ENCODE measurements at regions not wholly inside any gene's neighbourhood (a gene's known extent, or its start where the extent isn't known, plus 50 kb on each side); places are given as distances from the start of the nearest gene placed in this dataset.
"Not testable (repeated sequence)": the region's sequence is repeated elsewhere in the genome, so short reads cannot be mapped to it uniquely, and the experiment has no call there.

DNA sequence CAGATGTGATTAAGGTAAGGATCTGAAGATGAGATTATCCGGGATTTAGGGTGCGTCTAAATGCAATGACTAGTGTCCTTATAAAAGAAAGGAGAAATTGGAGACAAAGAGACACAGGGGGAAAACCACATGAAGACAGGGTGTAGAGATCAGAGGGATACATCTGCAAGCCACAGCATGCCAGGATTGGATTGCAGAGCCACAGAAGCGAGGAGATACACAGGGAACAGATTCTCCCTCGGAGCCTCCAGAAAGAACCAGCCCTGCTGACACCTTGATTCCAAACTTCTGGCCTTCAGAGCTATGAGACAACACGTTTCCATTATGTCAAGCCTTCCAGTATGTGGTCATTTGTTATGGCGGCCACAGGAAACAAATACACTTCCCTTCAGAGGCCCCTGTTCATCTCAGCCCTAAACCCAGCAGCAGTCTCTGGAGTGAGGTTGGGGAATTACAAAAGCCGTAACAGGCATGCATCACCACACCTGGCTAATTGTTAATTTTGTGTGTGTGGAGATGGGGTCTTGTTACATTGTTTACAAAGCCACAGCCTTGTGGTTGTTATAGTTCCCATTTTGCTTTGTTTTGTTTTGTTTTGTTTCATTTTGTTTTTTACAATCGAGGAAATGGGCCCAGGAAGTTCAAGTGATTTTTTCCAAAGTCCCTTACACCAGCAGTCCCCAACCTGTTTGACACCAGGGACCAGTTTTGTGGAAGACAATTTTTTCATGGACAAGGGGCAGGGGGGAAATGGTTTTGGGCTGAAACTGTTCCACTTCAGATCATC, 51.6 kb upstream of the LYRM9 start:
- DNase-seq (ENCODE audit: low read depth, low spot score): no peak

DNA sequence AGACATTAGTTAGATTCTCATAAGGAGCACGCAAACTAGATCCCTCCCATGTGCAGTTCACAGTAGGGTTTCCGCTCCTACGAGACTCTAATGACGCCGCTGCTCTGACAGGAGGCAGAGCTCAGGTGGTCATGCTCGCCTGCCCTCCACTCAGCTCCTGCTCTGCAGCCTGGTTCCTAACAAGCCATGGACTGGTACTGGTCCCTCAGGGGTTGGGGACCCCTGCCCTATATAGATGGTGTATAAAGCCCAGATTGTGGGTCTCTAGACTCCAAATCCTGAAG, 52.1 kb upstream of the LYRM9 start:
- DNase-seq (ENCODE audit: low read depth, low spot score): no peak

DNA sequence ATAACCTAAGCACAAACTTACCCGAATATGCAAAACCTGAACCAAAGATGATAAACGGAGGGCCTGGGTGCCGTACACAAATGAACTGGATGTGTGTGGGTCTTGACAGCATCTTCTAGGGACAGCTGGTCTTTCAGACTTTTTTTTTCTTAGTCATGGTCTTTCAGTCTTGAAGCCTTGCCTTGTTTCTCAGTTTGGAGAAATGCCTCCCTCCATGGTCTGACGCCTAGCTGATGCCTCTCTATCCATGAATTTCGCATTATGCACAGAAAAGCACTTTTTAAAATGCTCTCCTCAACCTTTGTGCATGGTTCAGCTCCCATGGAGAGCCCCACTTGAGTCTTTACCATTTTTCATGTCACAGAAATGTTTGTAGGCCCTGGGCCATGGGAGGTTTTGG, 52.8 kb upstream of the LYRM9 start:
- no peak for DNase-seq (ENCODE audit: low read depth, low spot score)

DNA sequence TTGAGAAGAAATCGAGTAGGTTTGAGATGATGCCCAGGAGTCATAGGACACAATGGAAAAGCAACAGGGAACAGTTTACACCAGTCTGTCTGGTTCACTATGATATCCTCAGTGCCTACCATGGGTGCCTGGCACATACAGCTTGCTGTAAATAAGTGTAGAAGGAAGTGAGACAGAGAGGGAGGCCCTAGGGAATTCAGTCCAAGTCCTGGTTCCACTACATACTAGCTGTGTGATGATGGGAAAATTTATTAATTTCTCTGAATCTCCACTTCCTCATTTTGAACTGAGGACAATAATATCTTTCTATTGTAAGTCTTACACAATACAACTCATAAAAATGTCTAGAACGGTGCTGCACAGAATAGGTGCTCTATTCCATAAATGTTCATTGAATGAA, 53.3 kb upstream of the LYRM9 start:
- DNase-seq (ENCODE audit: low read depth, low spot score): no peak

DNA sequence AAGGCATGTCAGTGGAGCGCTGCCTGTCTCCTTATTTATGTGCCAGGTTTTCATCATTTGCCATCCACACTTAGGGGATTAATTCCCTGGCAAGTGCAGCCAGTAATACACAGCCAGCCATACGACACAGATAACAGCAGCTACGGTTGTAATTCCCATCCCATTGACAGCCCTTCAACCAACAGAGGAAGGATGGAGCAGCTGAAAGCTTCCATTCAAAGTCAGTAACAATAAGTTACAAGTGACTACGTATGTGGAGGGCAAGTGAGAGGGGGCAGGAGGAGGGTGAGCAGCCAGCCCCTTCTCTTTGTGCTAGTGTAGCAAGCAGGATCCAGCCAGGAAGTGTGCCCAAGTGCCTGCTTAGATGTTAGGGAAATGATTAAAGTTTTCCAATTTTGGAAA, 53.8 kb upstream of the LYRM9 start:
- DNase-seq (ENCODE audit: low read depth, low spot score): no peak

DNA sequence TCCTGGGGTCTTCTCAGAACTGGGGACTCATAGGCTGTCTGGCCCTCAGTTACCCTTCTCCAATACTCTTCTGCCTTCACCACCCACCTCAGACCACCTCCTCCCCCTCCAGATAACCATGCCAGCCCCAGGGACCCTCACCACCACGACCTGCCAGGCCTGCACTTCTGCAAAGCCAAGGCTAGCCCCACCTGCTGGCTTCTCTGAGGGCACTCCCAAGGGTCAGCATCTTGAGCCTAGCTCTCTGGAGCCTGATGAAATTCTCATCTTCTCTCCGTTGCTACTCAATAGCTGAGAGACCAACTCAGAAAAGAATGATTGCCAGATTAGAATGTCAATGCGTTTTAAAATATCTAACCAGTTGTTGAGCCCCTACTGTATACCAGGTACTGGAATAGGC, 56.1 kb upstream of the LYRM9 start:
- no peak for DNase-seq (ENCODE audit: low read depth, low spot score)

DNA sequence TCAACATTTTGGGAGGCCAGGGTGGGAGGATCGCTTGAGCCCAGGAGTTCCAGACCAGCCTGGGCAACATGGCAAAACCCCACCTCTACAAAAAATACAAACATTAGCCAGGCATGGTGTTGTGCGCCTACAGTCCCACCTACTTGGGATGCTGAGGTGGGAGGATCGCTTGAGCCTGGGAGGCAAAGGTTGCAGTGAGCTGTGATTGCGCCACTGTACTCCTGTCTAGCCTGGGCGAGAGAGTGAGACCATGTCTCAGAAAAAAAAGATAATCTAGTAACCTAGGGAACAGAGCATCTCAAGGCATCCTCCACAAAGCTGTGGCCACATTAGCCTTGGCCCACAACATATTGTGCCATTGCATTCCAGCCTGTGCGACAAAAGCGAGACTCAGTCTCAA, 57.1 kb upstream of the LYRM9 start:
- DNase-seq (ENCODE audit: low read depth, low spot score): not testable (repeated sequence)

DNA sequence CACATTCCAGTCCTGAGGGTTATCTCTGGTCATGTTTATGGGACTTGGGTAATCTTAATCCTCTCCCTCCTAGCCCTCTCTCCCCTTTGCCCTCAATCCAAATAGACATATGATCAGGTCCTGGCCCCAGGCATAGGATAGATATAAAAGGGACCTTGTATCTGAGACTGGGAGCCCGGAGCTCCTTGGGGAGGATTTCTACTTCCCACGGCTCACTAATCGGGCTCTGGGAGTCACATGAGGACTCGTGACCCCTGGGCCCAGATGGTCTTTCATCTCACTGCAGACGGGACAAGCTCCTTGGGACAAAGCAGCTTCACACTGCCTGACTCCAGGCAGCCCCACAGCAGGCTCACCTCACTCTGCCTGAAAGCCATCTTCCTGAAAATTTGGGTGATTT, 57.8 kb upstream of the LYRM9 start:
- no peak for DNase-seq (ENCODE audit: low read depth, low spot score)

DNA sequence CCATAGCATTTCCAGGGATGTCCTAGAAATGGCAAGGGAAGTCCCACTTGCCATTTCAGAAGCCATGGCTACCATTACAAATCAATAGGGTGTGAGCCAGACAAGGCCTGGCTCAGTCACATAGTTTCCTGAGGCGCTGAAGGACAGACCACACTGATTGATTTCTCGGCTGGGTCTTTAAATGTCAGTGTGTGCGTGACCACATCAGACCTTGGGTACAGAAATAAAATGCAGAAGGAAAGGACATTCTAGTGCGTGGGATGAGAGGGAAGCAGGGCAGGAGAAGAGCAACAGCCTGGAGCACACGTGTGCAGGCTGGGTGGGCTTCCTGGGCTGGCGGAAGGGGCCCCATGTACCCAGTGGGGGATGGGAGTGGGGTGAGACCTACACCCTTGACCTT, 58.7 kb upstream of the LYRM9 start:
- no peak for DNase-seq (ENCODE audit: low read depth, low spot score)

DNA sequence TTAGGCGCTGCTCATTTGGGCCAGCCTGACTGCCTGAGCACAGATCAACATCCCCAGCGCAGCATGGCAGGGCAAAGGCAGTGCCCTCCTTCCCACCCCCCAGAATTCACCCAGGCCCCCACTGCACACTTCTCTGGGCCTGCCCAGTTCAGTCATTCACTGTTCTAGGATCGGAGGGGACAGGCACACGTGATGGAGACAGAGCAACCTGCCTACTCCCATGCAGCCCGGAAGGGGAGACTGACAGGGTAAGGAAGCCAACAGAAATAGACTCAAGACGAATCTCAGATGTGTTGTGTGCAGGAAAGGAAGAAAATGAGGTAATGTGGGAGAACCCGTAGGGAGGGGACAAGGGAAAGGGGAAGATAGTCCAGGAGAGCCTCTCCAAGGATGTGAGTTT, 59.2 kb upstream of the LYRM9 start:
- no peak for DNase-seq (ENCODE audit: low read depth, low spot score)

DNA sequence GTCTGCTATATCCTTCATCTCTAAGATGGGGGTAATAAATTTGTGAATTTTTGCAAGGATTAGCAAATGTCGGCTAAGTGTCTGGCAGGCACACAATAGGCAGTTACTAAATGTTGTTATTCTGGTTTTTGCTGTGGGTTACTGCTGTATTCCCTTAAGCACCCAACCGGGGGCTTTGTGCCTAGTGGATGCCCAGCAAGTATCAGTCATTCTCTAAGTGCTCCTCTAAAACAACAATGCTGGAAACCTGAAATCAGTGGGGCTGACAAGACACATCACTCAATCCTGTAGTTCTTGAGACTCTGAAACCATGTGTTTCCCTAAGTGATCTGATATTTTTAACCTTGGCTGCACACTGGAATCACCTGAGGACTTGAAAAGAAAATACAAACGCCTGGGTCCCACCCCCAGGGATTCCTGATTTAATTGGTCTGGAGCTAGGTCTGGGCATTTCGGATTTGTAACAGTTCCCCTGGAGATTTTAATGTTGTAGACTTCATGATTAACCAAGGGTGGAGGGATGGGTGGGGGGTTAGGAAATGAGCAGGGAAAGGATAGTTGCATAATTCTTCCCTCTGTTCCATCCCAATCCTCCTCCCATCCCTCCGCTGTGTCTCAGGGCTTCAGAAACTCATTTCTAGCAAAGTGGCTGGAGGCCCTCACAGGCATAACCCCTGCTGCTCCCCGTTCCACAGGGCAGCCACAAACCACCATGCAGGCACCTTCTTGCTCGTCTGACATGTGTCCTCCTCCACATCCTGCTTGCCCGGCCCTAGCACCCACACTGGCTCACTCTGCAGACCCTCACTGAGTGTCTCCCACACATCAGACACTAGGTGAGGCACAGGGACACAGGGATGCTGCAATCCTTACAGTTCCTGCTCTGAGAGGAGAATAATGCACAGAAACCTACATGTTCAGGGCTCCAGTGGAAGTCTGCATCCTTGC, 61.7 kb upstream of the LYRM9 start:
- DNase-seq (ENCODE audit: low read depth, low spot score): no peak

DNA sequence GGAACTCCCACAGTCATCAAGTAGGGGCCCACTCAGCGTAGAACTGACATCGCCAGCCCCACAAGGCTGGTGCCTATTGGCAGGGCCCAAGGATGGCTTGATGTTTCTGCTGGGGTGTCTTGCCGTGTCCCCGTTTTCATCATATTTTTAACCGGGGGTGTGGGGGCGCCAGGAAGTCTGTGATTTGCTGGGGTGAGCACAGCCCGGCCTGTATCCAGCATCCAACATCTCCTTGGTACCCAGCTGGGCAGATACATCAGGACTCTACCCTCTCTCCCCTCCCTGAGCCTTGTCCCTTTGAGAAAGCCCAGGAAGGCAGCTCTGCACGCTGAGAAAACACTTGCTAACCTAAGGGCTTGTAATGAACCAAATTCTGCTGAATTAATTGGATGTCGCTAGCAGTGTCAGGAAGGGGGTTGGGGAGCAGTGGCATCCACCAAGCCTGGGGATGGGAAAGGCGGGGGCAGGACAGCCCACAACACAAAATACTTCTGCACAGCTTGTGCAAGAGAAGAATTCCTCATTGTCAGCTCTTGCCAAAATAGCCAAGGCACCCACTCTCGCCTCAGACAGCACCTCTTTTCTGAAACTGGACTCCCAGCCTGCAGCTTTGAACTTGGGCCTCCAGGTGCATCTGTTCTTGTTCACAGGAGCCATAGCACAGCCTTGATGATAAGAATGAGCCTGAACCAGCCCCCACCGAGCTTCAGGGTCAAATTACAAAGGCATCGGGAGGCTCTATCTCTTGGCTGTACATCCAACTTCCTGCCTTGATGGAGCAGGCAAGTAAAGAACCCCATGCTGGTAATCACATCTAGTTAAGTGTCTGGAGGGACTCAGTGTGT, 63.7 kb upstream of the LYRM9 start:
- no peak for DNase-seq (ENCODE audit: low read depth, low spot score)

DNA sequence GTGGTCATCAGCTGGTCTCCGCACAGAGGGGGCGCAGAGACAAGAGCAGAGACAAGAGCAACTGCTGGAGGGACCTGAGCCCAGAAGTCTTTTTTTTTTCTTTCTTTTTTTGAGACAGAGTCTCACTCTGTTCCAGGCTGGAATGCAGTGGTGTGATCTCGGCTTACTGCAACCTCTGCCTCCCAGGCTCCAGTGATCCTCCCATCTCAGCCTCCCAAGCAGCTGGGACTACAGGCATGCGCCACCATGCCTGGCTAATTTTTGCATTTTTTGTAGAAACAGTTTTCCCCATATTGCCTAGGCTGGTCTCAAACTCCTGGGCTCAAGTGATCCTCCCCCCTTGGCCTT, 64.3 kb upstream of the LYRM9 start:
- DNase-seq (ENCODE audit: low read depth, low spot score): not testable (repeated sequence)

DNA sequence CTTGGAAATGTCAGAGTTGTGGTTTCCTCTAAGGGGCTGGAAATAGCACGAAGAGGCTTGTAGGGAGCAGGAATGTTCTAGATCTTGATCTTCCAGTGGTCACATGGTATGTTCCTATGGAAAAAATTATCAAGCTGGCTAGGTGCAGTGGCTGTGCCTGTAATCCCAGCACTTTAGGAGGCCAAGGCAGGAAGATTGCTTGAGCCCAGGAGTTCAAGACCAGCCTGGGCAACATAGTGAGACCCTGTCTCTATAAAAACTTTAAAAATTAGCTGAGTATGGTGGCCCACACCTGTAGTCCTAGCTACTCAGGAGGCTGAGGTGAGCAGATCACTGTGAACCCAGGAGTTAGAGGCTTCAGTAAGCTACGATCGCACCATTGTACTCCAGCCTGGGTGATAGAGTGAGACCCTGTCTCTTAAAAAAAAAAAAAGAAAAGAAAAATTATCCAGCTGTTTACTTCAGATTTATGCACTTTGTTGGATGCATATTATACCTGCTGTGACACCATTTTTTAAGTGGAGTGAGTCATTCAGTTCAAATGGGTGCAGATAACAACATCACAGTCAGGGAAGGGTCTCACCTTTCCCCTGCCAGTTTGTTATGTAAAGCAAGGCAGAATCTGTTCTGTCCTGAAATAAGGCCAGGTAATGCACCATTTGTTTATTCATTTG, 65.7 kb upstream of the LYRM9 start:
- no peak for DNase-seq (ENCODE audit: low read depth, low spot score)

DNA sequence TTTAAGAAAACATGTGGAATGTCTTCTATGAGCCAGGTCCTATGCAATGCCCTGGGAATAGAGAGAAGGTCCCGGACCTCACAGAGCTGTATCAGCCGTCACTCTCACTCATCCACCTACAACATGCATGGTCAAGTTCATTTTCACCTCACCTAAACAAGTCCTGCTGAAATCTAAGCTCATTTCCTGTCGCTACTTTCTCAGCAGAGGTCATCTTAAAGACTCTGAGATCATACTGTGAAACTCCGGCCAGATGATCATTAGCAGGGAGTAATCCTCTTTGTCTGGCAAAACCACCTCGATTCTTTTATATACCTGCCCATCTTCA, 66.2 kb upstream of the LYRM9 start:
- no peak for DNase-seq (ENCODE audit: low read depth, low spot score)

DNA sequence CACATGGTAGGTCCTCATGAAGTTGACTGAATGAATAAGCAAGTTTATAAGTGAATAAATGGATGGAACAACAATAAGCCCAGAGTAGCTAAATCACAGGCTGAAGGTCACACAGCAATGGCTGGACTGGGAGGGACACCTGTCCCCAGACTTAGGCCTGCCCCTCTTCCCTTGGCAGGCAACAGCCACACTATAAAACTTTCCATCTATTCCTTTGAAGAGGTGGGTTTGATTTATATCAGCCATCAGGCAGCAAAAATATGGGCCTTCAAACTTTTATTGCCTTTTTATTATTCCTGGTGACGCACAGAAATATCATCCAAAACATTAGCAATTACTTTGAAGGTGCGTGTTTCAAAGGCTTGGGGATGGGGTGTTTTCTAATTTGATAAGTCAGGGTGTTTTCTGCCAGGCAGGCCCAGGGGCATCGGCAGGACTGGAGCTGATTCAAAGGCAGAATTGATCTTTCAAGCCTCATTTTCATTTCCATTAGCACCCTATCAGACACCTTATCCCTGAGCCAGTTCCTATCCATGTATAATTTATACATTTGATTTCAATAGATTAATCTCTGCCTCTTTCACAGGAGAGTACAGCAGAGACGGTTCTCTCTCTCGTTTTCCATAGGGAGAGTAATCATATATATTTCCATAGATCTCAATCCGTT, 67.2 kb upstream of the LYRM9 start:
- DNase-seq (ENCODE audit: low read depth, low spot score): no peak

DNA sequence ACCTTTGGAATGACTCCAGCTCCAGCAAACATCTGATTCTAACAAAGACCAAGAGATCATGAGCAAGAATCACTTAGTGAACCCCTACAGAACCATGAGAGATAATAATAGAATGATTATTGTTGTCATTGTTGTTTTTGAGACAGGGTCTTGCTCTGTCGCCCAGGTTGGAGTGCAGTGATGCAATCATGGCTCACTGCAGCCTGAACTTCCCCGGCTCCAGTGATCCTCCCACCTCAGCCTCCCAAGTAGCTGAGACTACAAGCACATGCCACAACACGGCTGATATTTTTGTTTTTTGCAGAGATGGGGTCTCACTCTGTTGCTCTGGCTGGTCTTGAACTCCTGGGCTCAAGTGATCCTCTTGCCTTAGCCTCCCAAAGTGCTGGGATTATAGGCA, 69.4 kb upstream of the LYRM9 start:
- DNase-seq (ENCODE audit: low read depth, low spot score): not testable (repeated sequence)

DNA sequence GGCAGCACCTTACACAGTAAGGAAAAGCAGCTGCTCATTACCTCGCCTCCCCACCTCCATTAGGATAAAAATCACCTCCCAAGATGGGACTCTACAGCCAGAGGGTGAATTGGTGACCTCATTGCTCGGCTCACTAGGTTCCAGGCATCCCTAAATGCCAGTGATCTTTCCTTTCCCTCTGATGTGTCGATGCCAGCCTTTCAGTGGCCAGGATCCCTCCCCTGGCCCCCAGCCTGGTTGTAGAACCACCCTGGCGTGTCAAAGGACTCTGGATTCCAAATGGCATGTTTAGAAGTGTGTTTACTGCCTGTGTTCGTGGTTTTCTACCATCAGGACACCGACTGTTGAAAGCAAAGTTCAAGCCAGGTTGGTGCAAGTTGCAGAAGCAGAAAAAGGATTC, 72.1 kb upstream of the LYRM9 start:
- DNase-seq (ENCODE audit: low read depth, low spot score): no peak

DNA sequence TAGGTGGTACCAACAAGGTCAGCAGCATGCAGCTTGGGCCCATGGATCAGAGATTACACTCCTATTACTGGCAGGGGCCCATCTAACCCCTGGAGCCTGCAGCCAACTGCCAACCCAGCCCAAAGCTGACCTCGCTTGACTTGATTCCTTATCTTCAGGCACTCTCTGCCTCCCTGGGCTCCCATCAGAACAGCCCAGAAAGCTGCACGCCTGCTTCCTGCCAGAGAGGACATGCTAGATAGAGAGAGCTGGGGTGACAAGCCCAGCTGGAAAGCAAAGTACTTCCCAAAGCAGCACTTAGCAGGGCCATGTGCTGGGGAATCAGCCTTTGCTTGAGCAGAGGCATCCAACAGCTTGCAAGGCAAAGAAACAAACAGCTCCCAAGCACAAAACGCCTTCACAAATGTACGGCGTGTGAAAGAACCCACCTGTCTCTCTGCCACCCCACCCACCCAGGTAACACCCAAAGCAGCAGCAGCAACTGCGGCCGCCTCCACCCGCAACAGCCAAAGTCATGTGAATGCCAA, 74.2 kb upstream of the NLK start:
- DNase-seq (ENCODE audit: low read depth, low spot score): no peak

DNA sequence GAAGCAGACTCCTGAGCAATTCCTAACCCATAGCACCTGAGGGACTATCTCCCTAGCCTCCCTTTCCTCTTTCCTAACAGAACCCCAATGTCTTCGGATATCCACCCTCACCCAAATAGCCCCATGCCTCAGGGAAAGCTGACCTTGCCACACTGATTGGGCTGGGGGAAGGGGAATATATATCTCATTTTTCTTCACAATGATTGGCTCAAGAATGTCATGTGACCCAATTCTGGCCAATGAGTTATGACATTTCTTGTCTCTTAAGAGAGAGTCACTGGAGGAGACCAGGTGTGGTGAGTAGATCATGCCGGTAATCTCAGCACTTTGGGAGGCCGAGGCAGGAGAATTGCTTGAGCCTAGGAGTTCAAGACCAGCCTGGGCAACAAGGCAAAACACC, 71.9 kb upstream of the NLK start:
- DNase-seq (ENCODE audit: low read depth, low spot score): no peak

Measured in smooth muscle cell of the brain vasculature (primary cell).